Suprapubic skin (tissue), 4 donors: ENCODE measurements at regions not wholly inside any gene's neighbourhood (a gene's known extent, or its start where the extent isn't known, plus 50 kb on each side); places are given as distances from the start of the nearest gene placed in this dataset.

ENCODE experiments used
- DNase-seq, 2 donors: peaks; one replicate each; pipeline ENCODE4 v3.0.0-alpha.2; 2019; ENCODE audit warnings: low spot score in 2 of 2
- H3K27ac ChIP-seq: fragments of 200-600 bp; sonication (generic); one replicate; pipeline ENCODE4 v1.5.1; 2019
- H3K27me3 ChIP-seq: fragments of 200-600 bp; sonication (generic); one replicate; pipeline ENCODE4 v1.5.1; 2019
- H3K36me3 ChIP-seq: fragments of 200-600 bp; sonication (generic); one replicate; pipeline ENCODE4 v1.5.1; 2019
- H3K4me1 ChIP-seq: fragments of 200-600 bp; sonication (generic); one replicate; pipeline ENCODE4 v1.5.1; 2019
- H3K4me3 ChIP-seq: fragments of 200-600 bp; sonication (generic); one replicate; pipeline ENCODE4 v1.5.1; 2019; ENCODE audit warnings: mild to moderate bottlenecking
- H3K9me3 ChIP-seq: fragments of 200-600 bp; sonication (generic); one replicate; pipeline ENCODE4 v1.5.1; 2019
- EP300 ChIP-seq: sonication (generic); formaldehyde crosslinking; IDR thresholded peaks from one replicate; pipeline ENCODE4 v1.6.1; 2017; ENCODE audit warnings: antibody characterized with exemption
- POLR2A ChIP-seq, 2 donors: fragments of 450-650 bp; IDR thresholded peaks; one replicate each; pipeline ENCODE4 v1.6.1; 2017; ENCODE audit warnings: antibody characterized with exemption in 2 of 2, mild to moderate bottlenecking in 2 of 2, moderate library complexity in 2 of 2
- POLR2AphosphoS5 ChIP-seq, 3 donors: sonication (generic); formaldehyde crosslinking; IDR thresholded peaks; one replicate each; pipeline ENCODE4 v1.6.1; 2017; ENCODE audit warnings: antibody characterized with exemption in 3 of 3
- WGBS: methylation state at CpG from one replicate; pipeline ENCODE4 v1.1.5; 2018; 5-methylcytosine and 5-hydroxymethylcytosine counted together
- TF ChIP-seq, protein P1 (sequence below), 2 donors: fragments of 200-600 bp in 1 of 2; fragments of 450-650 bp in 1 of 2; sonication (generic) in 1 of 2; IDR thresholded peaks; one replicate each; pipeline ENCODE4 v1.5.1; 2016 to 2019; ENCODE audit warnings: antibody characterized with exemption in 2 of 2, mild to moderate bottlenecking in 1 of 2, moderate library complexity in 1 of 2

DNA sequence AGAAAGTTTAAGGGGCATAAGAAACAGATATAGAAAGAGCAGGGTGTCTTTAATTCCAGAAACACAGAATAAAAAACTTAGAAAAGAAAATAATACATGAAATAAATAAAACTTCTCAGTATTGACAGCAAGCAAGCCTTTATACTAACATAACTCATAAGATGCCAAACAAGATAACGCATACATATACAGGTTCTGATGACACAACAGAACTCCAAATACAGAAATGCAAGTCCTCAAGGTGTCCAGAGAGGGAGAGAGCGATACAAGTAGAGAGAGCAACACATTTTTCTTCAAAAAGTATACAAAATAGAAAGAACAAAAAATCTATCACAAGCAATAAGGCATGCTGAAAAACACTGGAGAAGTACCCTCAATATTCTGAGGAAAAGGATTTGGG lies 314.6 kb upstream of the POM121L12 start:
- TF ChIP-seq POLR2AphosphoS5 (IDR thresholded peaks at IDR 0.05) (no peak), EP300 (no peak), POLR2A (IDR thresholded peaks at IDR 0.05) (no peak)
- TF ChIP-seq, protein P1, sequence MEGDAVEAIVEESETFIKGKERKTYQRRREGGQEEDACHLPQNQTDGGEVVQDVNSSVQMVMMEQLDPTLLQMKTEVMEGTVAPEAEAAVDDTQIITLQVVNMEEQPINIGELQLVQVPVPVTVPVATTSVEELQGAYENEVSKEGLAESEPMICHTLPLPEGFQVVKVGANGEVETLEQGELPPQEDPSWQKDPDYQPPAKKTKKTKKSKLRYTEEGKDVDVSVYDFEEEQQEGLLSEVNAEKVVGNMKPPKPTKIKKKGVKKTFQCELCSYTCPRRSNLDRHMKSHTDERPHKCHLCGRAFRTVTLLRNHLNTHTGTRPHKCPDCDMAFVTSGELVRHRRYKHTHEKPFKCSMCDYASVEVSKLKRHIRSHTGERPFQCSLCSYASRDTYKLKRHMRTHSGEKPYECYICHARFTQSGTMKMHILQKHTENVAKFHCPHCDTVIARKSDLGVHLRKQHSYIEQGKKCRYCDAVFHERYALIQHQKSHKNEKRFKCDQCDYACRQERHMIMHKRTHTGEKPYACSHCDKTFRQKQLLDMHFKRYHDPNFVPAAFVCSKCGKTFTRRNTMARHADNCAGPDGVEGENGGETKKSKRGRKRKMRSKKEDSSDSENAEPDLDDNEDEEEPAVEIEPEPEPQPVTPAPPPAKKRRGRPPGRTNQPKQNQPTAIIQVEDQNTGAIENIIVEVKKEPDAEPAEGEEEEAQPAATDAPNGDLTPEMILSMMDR (IDR thresholded peaks at IDR 0.05), result no peak
- H3K36me3 ChIP-seq, result no peaks in the 10 kb centered on the region
- H3K4me1 ChIP-seq, result no peaks in the 10 kb centered on the region
- no peak overlapping the region for H3K4me3 ChIP-seq
- H3K9me3 ChIP-seq, result no peaks in the 10 kb centered on the region
- DNase-seq, result no peak
- WGBS, result 70% methylated on average over 2 of the region's 2 CpGs
- no peak overlapping the region for H3K27ac ChIP-seq
- H3K27me3 ChIP-seq, result no peaks in the 10 kb centered on the region

DNA sequence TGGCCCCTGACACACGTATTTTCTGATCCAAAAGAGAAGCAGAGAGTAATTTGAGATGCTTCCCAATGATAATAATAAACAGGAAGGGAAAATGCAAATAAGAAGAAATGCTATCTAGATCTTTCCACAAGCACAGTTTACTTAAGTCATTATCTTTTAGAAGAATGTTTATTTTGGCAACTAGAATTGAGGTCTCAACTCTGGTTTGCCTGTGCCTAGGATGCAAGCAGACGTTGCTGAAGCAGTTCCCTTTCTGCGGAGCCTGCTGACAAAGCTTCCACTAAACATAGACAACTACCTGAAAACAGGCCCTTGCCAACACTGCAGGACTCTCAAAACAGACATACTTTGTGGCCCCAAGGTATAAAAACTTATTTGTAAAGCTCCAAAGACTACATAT lies 315.8 kb upstream of the POM121L12 start:
- H3K4me3 ChIP-seq, result no peak overlapping the region
- WGBS, result 38% methylated on average over 3 of the region's 3 CpGs
- TF ChIP-seq POLR2A (IDR thresholded peaks at IDR 0.05), result no peak
- no peak for TF ChIP-seq POLR2AphosphoS5 (IDR thresholded peaks at IDR 0.05)
- TF ChIP-seq, protein P1 (IDR thresholded peaks at IDR 0.05), result no peak
- no peak for TF ChIP-seq EP300
- no peak for DNase-seq
- no peaks in the 10 kb centered on the region for H3K4me1 ChIP-seq
- H3K27ac ChIP-seq, result no peak overlapping the region
- H3K27me3 ChIP-seq, result no peaks in the 10 kb centered on the region
- no peaks in the 10 kb centered on the region for H3K36me3 ChIP-seq
- H3K9me3 ChIP-seq, result no peaks in the 10 kb centered on the region

DNA sequence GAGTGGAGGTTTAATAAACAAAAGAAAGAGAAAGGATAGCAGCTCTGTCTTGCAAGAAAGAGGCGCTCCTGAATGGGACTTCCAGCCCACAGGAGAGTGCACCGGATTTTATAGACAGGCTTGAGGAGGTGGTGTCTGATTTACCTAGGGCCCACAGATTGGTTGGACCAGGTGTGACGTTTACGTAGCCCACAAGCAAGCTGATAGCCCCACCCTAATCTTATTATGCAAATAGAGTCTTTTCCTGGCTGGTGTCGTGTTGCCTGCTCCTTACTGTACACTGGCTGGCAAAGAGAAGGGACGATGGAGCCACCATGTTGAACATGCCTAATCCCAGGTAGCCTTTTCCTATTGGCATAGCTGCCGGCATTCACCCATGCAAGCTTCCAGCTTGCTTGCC lies 319.7 kb upstream of the POM121L12 start:
- H3K4me3 ChIP-seq, result no peak overlapping the region
- TF ChIP-seq EP300 (no peak), POLR2AphosphoS5 (IDR thresholded peaks at IDR 0.05) (no peak), POLR2A (IDR thresholded peaks at IDR 0.05) (no peak)
- TF ChIP-seq, protein P1 (IDR thresholded peaks at IDR 0.05), result no peak
- peaks cover 5% of the 10 kb centered on the region for H3K9me3 ChIP-seq
- no peak for DNase-seq
- 76% methylated on average over 7 of the region's 7 CpGs for WGBS
- H3K4me1 ChIP-seq, result no peaks in the 10 kb centered on the region
- H3K27ac ChIP-seq, result no peak overlapping the region
- H3K27me3 ChIP-seq, result no peaks in the 10 kb centered on the region
- no peaks in the 10 kb centered on the region for H3K36me3 ChIP-seq

DNA sequence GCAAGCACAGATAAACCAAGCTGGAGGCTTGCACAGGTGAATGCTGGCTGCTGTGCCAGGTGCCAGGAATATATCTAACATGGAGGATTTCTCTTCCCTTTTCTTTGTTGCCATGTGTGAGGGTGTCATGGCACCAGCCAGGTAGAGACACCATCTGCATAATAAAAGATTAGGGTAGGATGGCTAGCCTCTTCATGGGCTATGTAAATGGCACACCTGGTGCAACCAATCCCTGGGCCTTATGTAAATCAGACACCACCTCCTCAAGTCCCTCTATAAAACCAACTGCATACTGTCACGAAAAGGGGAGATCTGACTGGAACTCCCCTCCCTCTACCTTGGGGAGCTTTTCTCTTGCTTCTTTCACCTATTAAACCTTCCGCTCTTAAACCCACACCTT lies 322.5 kb upstream of the POM121L12 start:
- H3K4me3 ChIP-seq, result no peak overlapping the region
- H3K9me3 ChIP-seq, result peaks cover 5% of the 10 kb centered on the region
- H3K4me1 ChIP-seq, result no peaks in the 10 kb centered on the region
- DNase-seq, result no peak
- no peak overlapping the region for H3K27ac ChIP-seq
- TF ChIP-seq EP300, result no peak
- TF ChIP-seq, protein P1 (IDR thresholded peaks at IDR 0.05), result no peak
- TF ChIP-seq POLR2A (IDR thresholded peaks at IDR 0.05), result no peak
- TF ChIP-seq POLR2AphosphoS5 (IDR thresholded peaks at IDR 0.05), result no peak
- 32% methylated on average over 2 of the region's 2 CpGs for WGBS
- H3K36me3 ChIP-seq, result no peaks in the 10 kb centered on the region
- H3K27me3 ChIP-seq, result no peaks in the 10 kb centered on the region

DNA sequence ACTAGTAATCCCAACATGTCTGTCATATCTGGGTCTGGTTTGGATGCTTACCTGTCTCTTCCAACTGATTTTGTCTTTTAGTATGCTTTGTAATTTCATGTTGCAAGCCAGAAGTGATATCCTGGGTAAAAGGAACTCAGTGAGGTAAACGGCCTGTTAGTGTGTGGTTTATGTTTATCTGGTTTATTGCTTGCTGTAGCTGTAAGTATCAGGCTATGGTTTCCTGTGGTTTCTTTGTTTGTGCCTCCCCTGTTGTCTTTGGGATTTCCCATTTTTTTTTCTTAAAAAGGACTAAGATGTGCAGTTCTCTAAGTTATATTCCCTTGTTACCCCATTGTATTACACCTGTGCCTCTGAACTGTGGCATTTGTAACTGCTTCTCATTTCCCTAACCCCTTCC lies 323.5 kb upstream of the POM121L12 start:
- no peaks in the 10 kb centered on the region for H3K36me3 ChIP-seq
- H3K9me3 ChIP-seq, result peaks cover 5% of the 10 kb centered on the region
- 58% methylated on average over 1 of the region's 1 CpG for WGBS
- no peak overlapping the region for H3K4me3 ChIP-seq
- TF ChIP-seq EP300 (no peak), POLR2A (IDR thresholded peaks at IDR 0.05) (no peak), POLR2AphosphoS5 (IDR thresholded peaks at IDR 0.05) (no peak)
- TF ChIP-seq, protein P1 (IDR thresholded peaks at IDR 0.05), result no peak
- H3K27ac ChIP-seq, result no peak overlapping the region
- DNase-seq, result no peak
- no peaks in the 10 kb centered on the region for H3K4me1 ChIP-seq
- H3K27me3 ChIP-seq, result no peaks in the 10 kb centered on the region
